OCI-LY1 (cell line): ENCODE measurements at regions not wholly inside any gene's neighbourhood (a gene's known extent, or its start where the extent isn't known, plus 50 kb on each side); places are given as distances from the start of the nearest gene placed in this dataset.
"Not testable (repeated sequence)": the region's sequence is repeated elsewhere in the genome, so short reads cannot be mapped to it uniquely, and the experiment has no call there.

Experiments used
- H2AFZ ChIP-seq: fragments of 200-600 bp; sonication (generic), shearing (Covaris generic); 2 replicates; pipeline ENCODE4 v1.6.0; 2014; ENCODE audit warnings: antibody characterized with exemption, mild to moderate bottlenecking, low read length
- H3F3A ChIP-seq: fragments of 200-600 bp; sonication (generic), shearing (Covaris generic); 2 replicates; pipeline ENCODE4 v1.6.0; 2014; ENCODE audit warnings: mild to moderate bottlenecking, antibody characterized with exemption, low read length, moderate library complexity; ENCODE audit not compliant: insufficient read depth
- H3K27ac ChIP-seq: fragments of 200-600 bp; sonication (generic); 2 replicates; pipeline ENCODE4 v1.5.1; 2014; ENCODE audit warnings: low read length, mixed run types, mild to moderate bottlenecking, low read depth; ENCODE audit not compliant: poor library complexity, severe bottlenecking
- H3K27me3 ChIP-seq: fragments of 200-600 bp; sonication (generic); 2 replicates; pipeline ENCODE4 v1.6.0; 2014; ENCODE audit warnings: antibody characterized with exemption, mild to moderate bottlenecking, low read length, moderate library complexity; ENCODE audit not compliant: insufficient read depth
- H3K36me3 ChIP-seq: fragments of 200-600 bp; sonication (generic); 2 replicates; pipeline ENCODE4 v1.6.1; 2014; ENCODE audit warnings: mild to moderate bottlenecking, antibody characterized with exemption, low read length, moderate library complexity, mixed read lengths; ENCODE audit not compliant: insufficient read depth
- H3K4me1 ChIP-seq: fragments of 200-600 bp; sonication (generic); 2 replicates; pipeline ENCODE4 v1.5.1; 2014; ENCODE audit warnings: mild to moderate bottlenecking, low read length, moderate library complexity; ENCODE audit not compliant: insufficient read depth, severe bottlenecking
- H3K4me2 ChIP-seq: fragments of 200-600 bp; sonication (generic), shearing (Covaris generic); 2 replicates; pipeline ENCODE4 v1.6.1; 2014; ENCODE audit warnings: low read length
- H3K4me3 ChIP-seq: fragments of 200-600 bp; sonication (generic); 2 replicates; pipeline ENCODE4 v1.5.1; 2014; ENCODE audit warnings: low read length, low read depth, mild to moderate bottlenecking, mixed read lengths; ENCODE audit not compliant: poor library complexity, severe bottlenecking
- H3K79me2 ChIP-seq: fragments of 200-600 bp; shearing (Covaris generic); 2 replicates; pipeline ENCODE4 v1.6.1; 2016; ENCODE audit warnings: mixed run types, low read length, mixed read lengths; ENCODE audit not compliant: insufficient read depth
- H3K9ac ChIP-seq: fragments of 200-600 bp; sonication (generic), shearing (Covaris generic); 2 replicates; pipeline ENCODE4 v1.6.1; 2014; ENCODE audit warnings: mild to moderate bottlenecking, low read length, mixed read lengths
- H3K9me2 ChIP-seq: fragments of 200-600 bp; sonication (generic), shearing (Covaris generic); 2 replicates; pipeline ENCODE4 v1.6.1; 2014; ENCODE audit warnings: low read depth, mild to moderate bottlenecking, low read length, mixed read lengths
- H3K9me3 ChIP-seq: fragments of 200-600 bp; shearing (Covaris generic); 2 replicates; pipeline ENCODE4 v1.6.1; 2014; ENCODE audit warnings: low read length, mixed read lengths
- H4K20me1 ChIP-seq: fragments of 200-600 bp; sonication (generic), shearing (Covaris generic); 2 replicates; pipeline ENCODE4 v1.6.0; 2016; ENCODE audit warnings: mild to moderate bottlenecking, low read length; ENCODE audit not compliant: insufficient read depth
- EZH2 ChIP-seq: fragments of 200-600 bp; sonication (generic), shearing (Covaris generic); IDR thresholded peaks from 2 replicates; pipeline ENCODE4 v1.8.0; 2017; ENCODE audit warnings: borderline replicate concordance, mixed run types, mild to moderate bottlenecking, antibody characterized with exemption, low read length, moderate library complexity, mixed read lengths
- TF ChIP-seq, protein P1 (sequence below): fragments of 200-600 bp; sonication (generic), shearing (Covaris generic); IDR thresholded peaks from 2 replicates; pipeline ENCODE4 v1.5.1; 2017; ENCODE audit warnings: mild to moderate bottlenecking, antibody characterized with exemption, low read length, moderate library complexity, mixed read lengths

DNA sequence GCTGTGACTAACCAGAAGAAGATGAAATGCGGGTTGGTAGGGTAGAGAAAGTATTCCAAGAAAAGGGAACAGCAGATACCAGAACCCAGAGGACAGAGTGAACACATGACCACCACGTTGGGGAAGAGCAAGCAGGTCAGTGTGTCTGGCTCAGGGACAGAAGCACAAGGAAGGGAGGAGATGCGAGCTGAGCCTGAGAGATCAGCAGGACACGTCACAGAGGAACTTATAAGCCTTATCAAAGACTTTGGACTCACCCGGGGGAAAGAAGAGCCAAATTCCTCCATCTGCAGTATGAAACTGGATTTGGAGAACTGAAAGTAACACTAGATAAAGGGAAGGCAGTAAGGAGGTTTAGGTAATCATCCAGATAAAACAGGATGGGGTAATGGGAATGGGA is 232.1 kb upstream of the NPVF start:
- Histone ChIP-seq H3F3A (no peaks in the 10 kb centered on the region), H3K9ac (no peak overlapping the region), H3K36me3 (no peaks in the 10 kb centered on the region), H4K20me1 (no peaks in the 10 kb centered on the region), H3K27me3 (no peaks in the 10 kb centered on the region), H2AFZ (no peak overlapping the region), H3K9me3 (no peaks in the 10 kb centered on the region), H3K9me2 (no peaks in the 10 kb centered on the region), H3K4me2 (no peak overlapping the region), H3K27ac (no peak overlapping the region), H3K4me3 (no peak overlapping the region), H3K4me1 (no peaks in the 10 kb centered on the region), H3K79me2 (no peaks in the 10 kb centered on the region)
- TF ChIP-seq EZH2 = no peak
- TF ChIP-seq, protein P1, sequence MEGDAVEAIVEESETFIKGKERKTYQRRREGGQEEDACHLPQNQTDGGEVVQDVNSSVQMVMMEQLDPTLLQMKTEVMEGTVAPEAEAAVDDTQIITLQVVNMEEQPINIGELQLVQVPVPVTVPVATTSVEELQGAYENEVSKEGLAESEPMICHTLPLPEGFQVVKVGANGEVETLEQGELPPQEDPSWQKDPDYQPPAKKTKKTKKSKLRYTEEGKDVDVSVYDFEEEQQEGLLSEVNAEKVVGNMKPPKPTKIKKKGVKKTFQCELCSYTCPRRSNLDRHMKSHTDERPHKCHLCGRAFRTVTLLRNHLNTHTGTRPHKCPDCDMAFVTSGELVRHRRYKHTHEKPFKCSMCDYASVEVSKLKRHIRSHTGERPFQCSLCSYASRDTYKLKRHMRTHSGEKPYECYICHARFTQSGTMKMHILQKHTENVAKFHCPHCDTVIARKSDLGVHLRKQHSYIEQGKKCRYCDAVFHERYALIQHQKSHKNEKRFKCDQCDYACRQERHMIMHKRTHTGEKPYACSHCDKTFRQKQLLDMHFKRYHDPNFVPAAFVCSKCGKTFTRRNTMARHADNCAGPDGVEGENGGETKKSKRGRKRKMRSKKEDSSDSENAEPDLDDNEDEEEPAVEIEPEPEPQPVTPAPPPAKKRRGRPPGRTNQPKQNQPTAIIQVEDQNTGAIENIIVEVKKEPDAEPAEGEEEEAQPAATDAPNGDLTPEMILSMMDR = no peak

DNA sequence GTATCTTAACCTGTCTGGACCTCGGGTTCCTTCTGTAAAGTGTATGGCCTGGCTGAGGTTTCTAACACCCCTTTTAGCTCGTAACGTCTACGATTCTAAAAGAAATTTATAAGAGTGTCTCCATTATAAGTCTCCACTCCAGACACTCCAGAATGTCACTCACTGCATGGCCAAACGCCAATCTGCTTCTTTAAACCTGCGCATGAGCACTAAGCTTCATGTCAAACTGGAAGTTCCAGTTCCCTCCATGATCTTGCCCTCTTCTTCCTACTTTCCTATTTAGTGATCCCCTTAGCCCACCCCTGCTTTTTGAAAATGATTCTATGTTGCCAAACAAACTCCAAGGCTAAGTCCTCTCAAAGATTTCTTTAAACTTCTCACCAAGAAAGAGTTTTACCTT is 241.4 kb upstream of the NPVF start:
- no peaks in the 10 kb centered on the region for H3K9me2 ChIP-seq
- H3K4me1 ChIP-seq = no peaks in the 10 kb centered on the region
- no peaks in the 10 kb centered on the region for H3K79me2 ChIP-seq
- no peak overlapping the region for H2AFZ ChIP-seq
- TF ChIP-seq, protein P1 = no peak
- TF ChIP-seq EZH2 = no peak
- no peaks in the 10 kb centered on the region for H3K9me3 ChIP-seq
- no peaks in the 10 kb centered on the region for H3K27me3 ChIP-seq
- H4K20me1 ChIP-seq = no peaks in the 10 kb centered on the region
- no peak overlapping the region for H3K27ac ChIP-seq
- no peaks in the 10 kb centered on the region for H3F3A ChIP-seq
- no peak overlapping the region for H3K4me3 ChIP-seq
- no peaks in the 10 kb centered on the region for H3K36me3 ChIP-seq
- no peak overlapping the region for H3K4me2 ChIP-seq
- no peak overlapping the region for H3K9ac ChIP-seq

DNA sequence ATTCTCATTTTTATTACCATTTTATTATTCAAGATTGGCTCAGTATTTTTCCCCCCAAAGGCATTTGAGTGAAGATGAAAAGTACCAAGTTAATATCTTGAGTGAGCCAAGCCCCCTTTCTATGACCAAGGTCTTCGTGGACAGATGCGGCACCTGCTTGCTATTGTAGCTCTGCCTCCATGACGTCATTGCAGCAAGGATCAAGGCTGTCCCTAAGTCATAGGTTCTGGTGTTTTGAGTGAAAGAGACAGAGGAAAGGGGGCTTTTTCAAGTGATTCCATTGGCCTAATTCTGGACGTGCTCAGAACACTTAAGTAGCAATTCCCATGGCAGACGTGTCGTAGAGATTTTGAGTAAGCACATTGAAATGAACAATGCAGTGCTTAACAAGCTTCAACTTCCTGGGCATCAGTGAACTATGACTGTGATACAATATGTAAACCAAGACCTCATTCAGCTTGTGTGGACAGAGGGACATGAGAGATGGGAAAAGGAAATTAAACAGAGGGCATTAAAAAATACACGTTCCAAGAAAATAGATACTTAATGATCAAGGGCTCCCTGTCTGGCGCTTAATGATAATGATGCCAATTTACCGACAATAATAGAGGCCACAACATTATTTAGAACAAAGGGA is 248.7 kb upstream of the NPVF start:
- no peaks in the 10 kb centered on the region for H3K4me1 ChIP-seq
- no peak overlapping the region for H3K4me2 ChIP-seq
- H3K4me3 ChIP-seq = no peak overlapping the region
- no peaks in the 10 kb centered on the region for H3K9me3 ChIP-seq
- no peak for TF ChIP-seq EZH2
- TF ChIP-seq, protein P1 = no peak
- H3K27ac ChIP-seq = no peak overlapping the region
- no peaks in the 10 kb centered on the region for H3K79me2 ChIP-seq
- no peaks in the 10 kb centered on the region for H3K36me3 ChIP-seq
- H3K9me2 ChIP-seq = no peaks in the 10 kb centered on the region
- H3F3A ChIP-seq = no peaks in the 10 kb centered on the region
- H2AFZ ChIP-seq = no peak overlapping the region
- no peaks in the 10 kb centered on the region for H3K27me3 ChIP-seq
- H4K20me1 ChIP-seq = no peaks in the 10 kb centered on the region
- no peak overlapping the region for H3K9ac ChIP-seq

DNA sequence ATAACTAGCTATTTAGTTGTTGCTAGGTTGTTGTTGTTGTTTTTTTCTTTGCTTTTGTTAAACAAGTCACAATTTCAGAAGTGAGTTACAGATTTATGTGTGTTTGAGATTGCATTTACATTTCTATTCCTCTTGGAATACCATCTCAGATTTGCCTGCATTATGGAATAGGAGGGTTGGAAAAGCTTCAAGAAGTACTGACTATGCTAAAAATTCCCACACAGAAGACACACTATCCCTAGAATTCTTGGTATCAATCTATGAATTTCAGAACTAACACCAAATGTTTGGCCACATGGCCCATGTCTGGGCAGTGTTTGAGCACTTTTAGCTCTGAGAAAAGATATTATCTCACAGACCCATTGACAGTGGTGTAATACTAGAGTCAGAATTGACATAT is 249.9 kb upstream of the NPVF start:
- H3F3A ChIP-seq, H3K9me3 ChIP-seq, H3K36me3 ChIP-seq, H2AFZ ChIP-seq, H3K27me3 ChIP-seq, H3K9ac ChIP-seq, H3K27ac ChIP-seq, H3K9me2 ChIP-seq, H3K4me3 ChIP-seq, H3K4me2 ChIP-seq, H3K4me1 ChIP-seq, H3K79me2 ChIP-seq, H4K20me1 ChIP-seq: not testable (repeated sequence)
